Activated T-cell treated with anti-CD3 and anti-CD28 coated beads, Interleukin-2, amount 50 U/mL, for 24 hours (primary cell): ENCODE measurements at regions not wholly inside any gene's neighbourhood (a gene's known extent, or its start where the extent isn't known, plus 50 kb on each side); places are given as distances from the start of the nearest gene placed in this dataset.
"Not testable (repeated sequence)": the region's sequence is repeated elsewhere in the genome, so short reads cannot be mapped to it uniquely, and the experiment has no call there.

Source experiments
- DNase-seq: peaks from one replicate; pipeline ENCODE4 v3.0.0-alpha.2; 2020
- H3K27ac Mint-ChIP-seq: 2 replicates; pipeline ENCODE4 v1.8.0; 2020; ENCODE audit warnings: mild to moderate bottlenecking, mixed read lengths
- H3K27me3 Mint-ChIP-seq: 2 replicates; pipeline ENCODE4 v1.8.0; 2020; ENCODE audit warnings: mixed read lengths
- H3K36me3 Mint-ChIP-seq: 2 replicates; pipeline ENCODE4 v1.8.0; 2020; ENCODE audit warnings: low read depth, mixed read lengths
- H3K4me1 Mint-ChIP-seq: 2 replicates; pipeline ENCODE4 v1.8.0; 2020; ENCODE audit warnings: low read depth, mixed read lengths
- H3K4me3 Mint-ChIP-seq: 2 replicates; pipeline ENCODE4 v1.8.0; 2020; ENCODE audit warnings: mild to moderate bottlenecking, moderate library complexity, mixed read lengths
- H3K9me3 Mint-ChIP-seq: 2 replicates; pipeline ENCODE4 v1.8.0; 2020; ENCODE audit warnings: mixed read lengths

DNA sequence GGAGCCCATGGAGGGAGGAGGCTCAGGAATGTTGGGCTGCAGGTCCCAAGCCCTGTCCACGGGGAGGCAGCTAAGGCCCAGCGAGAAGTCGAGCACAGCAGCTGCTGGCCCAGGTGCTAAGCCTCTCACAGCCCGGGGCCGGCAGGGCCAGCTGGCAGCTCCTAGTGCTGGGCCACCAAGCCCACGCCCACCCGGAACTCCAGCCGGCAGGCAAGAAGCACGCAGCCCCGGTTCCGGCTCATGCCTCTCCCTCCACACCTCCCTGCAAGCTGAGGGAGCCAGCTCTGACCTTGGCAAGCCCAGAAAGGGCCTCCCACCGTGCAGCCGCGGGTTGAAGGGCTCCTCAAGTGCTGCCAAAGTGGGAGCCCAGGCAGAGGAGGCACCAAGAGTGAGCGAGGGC, 121.3 kb upstream of the HMX1 start:
- H3K4me1 Mint-ChIP-seq, H3K27me3 Mint-ChIP-seq, H3K9me3 Mint-ChIP-seq, H3K4me3 Mint-ChIP-seq, H3K27ac Mint-ChIP-seq, DNase-seq, H3K36me3 Mint-ChIP-seq: not testable (repeated sequence)

DNA sequence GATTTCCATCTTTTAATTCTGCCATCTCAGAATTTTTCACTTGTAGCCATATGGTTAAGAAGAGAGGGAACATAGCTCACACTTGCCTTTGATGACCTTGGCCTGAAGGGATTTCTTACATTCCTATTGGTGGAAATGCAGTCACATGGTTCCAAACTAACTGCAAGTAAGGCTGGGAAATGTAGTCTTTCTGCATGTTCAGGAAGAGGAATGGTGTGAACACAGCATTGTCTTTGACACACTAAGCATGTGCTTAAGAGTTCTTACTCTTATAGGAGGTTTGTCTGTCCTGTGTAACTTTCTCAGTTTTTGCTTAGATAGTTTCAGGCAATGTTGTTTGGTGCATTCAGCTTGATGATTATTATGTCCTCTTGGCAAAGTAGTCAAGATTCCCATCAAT, 119.8 kb upstream of the HMX1 start:
- not testable (repeated sequence) for H3K9me3 Mint-ChIP-seq, H3K36me3 Mint-ChIP-seq, H3K4me1 Mint-ChIP-seq, DNase-seq, H3K27ac Mint-ChIP-seq, H3K4me3 Mint-ChIP-seq, H3K27me3 Mint-ChIP-seq

DNA sequence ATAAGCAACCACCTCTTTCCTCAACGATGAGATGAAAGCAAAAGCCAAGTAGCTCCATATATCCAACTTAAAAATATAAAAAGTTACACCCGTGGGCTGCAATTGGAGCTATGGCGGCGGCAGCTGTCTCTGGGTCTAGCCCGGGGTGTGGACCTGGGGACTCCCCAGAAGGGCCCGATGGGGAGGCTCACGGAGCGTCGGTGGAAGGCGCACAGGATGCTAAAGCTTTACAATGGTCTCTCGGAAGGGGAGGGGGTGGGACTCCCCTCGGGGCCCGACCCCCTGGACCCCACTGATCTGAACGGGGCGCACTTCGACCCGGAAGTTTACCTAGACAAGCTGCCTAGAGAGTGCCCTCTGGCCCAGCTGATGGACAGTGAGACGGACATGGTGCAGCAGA, 118.7 kb upstream of the HMX1 start:
- H3K36me3 Mint-ChIP-seq, H3K9me3 Mint-ChIP-seq, H3K27ac Mint-ChIP-seq, H3K4me1 Mint-ChIP-seq, H3K27me3 Mint-ChIP-seq, DNase-seq, H3K4me3 Mint-ChIP-seq: not testable (repeated sequence)

DNA sequence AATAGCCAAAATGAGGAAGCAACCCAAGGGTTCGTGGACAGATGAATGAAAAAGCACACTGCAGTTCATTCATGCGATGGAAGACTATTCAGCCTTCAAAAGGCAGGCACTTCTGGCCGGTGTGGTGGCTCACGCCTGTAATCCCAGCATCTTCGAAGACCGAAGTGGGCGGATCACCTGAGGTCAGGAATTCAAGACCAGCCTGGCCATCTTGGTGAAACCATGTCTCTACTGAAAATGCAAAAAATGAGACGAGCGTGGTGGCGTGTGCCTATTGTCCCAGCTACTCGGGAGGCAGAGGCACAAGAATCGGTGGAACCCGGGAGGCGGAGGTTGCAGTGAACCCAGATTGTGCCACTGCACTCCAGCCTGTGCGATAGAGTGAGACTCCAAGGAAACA, 114.1 kb upstream of the HMX1 start:
- not testable (repeated sequence) for H3K27ac Mint-ChIP-seq, H3K4me1 Mint-ChIP-seq, H3K4me3 Mint-ChIP-seq, H3K27me3 Mint-ChIP-seq, H3K9me3 Mint-ChIP-seq, H3K36me3 Mint-ChIP-seq, DNase-seq

DNA sequence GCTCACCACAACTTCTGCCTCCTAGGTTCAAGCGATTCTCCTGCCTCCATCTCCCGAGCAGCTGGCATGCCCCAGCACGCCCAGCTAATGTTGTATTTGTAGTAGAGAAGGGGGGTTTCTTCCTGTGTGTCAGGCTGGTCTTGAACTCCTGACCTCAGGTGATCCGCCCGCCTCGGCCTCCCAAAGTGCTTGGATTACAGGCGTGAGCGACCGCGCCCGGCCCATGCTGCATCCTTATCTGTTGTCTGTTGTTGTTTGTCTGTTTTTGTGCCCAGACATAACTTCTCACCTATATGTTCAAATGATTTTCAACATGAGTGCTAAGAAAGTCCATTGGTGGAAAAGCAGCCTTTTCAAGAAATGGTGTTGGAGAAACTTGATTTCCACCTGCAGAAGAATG, 113.0 kb upstream of the HMX1 start:
- not testable (repeated sequence) for H3K4me3 Mint-ChIP-seq, DNase-seq, H3K36me3 Mint-ChIP-seq, H3K9me3 Mint-ChIP-seq, H3K27ac Mint-ChIP-seq, H3K27me3 Mint-ChIP-seq, H3K4me1 Mint-ChIP-seq

DNA sequence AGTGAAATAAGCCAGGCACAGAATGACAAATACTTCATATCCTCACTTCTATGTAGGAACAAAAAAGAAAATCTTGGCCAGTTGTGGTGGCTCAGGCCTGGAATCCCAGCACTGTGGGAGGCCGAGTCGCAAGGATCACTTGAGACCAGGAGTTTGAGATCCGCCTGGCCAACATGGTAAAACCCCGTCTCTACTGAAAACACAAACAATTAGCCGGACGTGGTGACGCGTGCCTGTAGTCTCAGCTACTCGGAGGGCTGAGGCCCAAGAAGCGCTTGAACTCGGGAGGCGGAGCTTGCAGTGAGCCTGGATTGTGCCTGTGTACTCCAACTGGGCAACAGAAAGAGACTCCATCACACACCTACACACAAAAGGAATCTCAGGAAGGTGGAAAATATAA, 112.3 kb upstream of the HMX1 start:
- H3K27ac Mint-ChIP-seq, DNase-seq: not testable (repeated sequence)

DNA sequence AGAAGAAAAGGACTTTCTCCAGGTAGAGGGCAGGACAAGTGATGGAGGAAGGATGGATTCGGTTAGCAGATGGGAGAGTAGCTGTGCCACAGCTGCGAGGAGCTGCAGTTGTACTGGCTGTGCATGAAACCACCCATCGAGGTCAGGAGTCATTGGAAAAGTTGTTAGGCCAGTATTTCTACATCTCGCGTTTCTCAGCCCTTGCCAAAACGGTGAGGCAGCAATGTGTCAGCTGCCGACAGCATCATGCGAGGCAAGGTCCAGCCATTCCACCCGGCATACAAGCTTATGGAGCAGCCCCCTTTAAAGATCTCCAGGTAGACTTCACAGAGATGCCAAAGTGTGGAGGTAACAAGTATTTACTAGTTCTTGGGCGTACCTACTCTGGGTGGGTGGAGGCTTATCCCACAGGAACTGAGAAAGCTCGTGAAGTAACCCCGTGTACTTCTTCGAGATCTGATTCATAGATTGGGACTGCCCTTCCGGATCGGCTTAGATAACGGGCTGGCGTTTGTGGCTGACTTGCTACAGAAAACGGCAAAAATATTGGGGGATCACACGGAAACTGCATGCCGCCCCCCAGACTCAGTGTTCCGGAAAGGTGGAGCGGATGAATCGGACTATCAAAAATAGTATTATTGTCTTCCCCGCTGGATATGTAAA, 105.0 kb upstream of the HMX1 start:
- not testable (repeated sequence) for H3K27me3 Mint-ChIP-seq, H3K4me1 Mint-ChIP-seq, H3K27ac Mint-ChIP-seq, H3K4me3 Mint-ChIP-seq, H3K36me3 Mint-ChIP-seq, DNase-seq, H3K9me3 Mint-ChIP-seq

More for the DNA sequence above, 112.3 kb upstream of the HMX1 start:
- H3K9me3 Mint-ChIP-seq, H3K27me3 Mint-ChIP-seq, H3K4me1 Mint-ChIP-seq, H3K4me3 Mint-ChIP-seq, H3K36me3 Mint-ChIP-seq: not testable (repeated sequence)

DNA sequence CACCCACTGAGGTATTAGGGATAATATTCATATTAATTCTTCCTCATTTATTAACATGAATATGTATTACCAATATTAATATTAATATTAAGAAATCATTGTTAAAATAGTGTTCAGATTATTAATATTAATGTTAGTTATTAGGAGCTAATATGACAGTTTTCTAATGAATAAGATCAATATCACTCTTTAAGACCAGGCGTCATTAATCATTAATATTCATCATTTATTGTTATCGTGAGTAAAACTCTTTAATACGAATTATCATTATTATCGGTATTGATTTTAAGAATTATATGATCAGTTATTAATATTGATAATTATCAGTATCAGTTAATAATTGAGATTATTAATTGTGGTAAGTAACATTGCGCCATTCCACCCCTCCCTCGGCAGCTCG, 101.0 kb upstream of the HMX1 start:
- not testable (repeated sequence) for H3K9me3 Mint-ChIP-seq, DNase-seq, H3K4me3 Mint-ChIP-seq, H3K27ac Mint-ChIP-seq, H3K4me1 Mint-ChIP-seq, H3K36me3 Mint-ChIP-seq, H3K27me3 Mint-ChIP-seq

DNA sequence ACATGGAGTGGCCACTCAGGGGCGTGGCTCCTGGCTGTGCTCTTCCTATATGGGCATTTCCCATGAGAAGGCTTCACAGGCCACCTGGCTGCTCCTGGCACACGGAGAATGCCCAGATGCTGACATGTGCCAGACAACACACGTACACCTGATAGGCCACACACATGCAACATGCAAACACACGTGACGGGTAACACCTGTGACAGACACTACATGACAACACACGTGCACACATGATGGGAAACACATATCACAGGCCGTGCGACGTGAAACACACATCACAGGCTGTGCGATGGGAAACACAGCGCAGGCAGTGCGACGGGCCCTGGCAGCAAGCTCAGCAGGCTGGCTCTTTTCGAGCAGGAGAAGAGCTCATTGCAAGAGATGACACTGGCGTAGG, 94.3 kb upstream of the HMX1 start:
- H3K4me1 Mint-ChIP-seq, H3K36me3 Mint-ChIP-seq, H3K9me3 Mint-ChIP-seq, H3K4me3 Mint-ChIP-seq, DNase-seq, H3K27ac Mint-ChIP-seq: not testable (repeated sequence)
- peaks cover 17% of the 10 kb centered on the region for H3K27me3 Mint-ChIP-seq

DNA sequence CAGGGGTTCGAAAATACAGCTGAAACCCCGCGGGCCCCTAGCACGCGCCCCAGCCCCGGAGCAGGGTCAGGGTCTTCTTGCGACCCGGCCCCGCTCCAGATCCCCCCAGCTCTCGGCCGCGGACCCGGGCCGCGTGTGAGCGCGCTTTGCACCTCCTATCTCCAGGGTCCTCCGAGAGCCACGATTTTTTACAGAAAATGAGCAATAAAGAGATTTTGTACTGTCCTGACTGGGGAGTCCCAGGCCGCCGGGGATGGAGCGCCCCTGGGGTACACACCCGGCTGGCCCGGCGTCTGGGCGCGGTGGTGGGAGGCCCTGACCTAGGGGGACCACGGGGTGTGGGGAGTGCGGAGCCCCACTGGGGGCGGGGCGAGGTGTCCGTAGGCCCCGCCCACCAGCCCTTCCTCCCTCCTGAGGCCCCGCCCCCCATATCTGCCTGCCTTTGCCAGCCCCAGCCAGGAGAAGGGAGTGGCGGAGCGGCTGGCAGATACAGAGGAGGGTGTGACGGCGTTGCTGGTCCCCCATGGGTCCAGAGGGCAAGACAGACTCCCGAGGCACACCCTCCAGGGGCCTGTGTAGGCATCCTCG, 92.7 kb upstream of the HMX1 start:
- H3K4me1 Mint-ChIP-seq, H3K9me3 Mint-ChIP-seq, H3K4me3 Mint-ChIP-seq, H3K36me3 Mint-ChIP-seq, H3K27ac Mint-ChIP-seq, DNase-seq: not testable (repeated sequence)
- peaks cover 24% of the 10 kb centered on the region for H3K27me3 Mint-ChIP-seq

DNA sequence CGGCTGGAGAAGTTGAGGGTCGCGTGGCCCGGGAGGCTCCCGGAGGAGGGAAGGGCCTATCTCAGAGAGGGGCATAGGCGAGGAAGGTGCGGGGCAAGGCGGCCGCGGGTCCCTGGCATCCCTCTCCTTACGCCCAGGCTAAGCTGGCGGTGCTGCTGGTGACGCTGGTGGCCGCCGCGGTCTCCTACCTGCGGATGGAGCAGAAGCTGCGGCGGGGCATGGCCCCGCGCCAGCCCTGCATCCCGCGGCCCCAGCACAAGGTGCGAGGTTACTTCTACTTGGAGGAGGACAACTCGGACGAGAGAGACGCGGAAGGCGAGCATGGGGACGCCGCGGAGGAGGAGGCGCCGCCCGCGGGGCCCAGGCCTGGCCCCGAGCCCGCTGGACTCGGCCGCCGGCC, 91.9 kb upstream of the HMX1 start:
- not testable (repeated sequence) for H3K36me3 Mint-ChIP-seq, H3K4me3 Mint-ChIP-seq, H3K9me3 Mint-ChIP-seq, H3K4me1 Mint-ChIP-seq, DNase-seq, H3K27ac Mint-ChIP-seq
- peaks cover 28% of the 10 kb centered on the region for H3K27me3 Mint-ChIP-seq

DNA sequence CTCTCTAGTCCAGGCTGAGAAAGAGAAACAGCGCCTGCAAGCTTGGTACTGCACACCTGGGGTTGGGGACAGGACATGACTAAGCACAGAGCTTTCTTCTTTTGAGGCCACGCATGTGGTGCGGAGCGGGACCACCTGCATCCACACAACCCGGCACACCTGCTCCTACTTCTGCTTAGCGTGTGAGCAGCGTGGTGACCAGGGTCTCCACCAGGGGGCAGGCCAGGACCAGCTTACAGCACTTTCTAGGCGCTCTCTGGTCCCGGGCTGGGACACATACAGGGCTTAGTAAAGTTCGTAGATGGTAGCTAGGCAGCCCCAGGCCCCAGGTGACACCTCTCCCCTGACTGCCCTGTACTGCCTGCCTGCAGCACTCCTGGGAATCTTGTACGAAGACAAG, 89.7 kb upstream of the HMX1 start:
- not testable (repeated sequence) for H3K9me3 Mint-ChIP-seq, H3K27ac Mint-ChIP-seq, H3K4me1 Mint-ChIP-seq, H3K36me3 Mint-ChIP-seq, H3K4me3 Mint-ChIP-seq
- DNase-seq, result peak; percentile 62
- H3K27me3 Mint-ChIP-seq, result peaks cover 32% of the 10 kb centered on the region

DNA sequence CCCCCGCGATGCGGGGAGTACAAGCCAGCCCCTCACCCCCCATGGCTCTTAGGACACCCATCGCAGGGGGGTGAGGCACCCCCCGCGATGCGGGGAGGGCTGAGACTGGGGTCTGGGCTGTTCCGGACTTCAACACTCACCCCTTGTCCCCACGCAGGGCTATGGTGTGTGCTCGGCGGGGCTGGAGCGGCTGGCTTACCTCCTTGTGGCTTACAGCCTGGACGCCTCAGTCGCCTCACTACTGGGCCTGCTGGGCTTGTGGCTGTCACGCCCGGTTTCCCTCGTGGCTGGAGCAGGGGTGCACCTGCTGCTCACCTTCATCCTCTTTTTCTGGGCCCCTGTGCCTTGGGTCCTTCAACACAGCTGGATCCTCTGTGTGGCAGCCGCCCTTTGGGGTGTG, 87.8 kb upstream of the HMX1 start:
- H3K9me3 Mint-ChIP-seq, H3K4me1 Mint-ChIP-seq, H3K27ac Mint-ChIP-seq, H3K36me3 Mint-ChIP-seq, DNase-seq, H3K4me3 Mint-ChIP-seq: not testable (repeated sequence)
- peaks cover 27% of the 10 kb centered on the region for H3K27me3 Mint-ChIP-seq

DNA sequence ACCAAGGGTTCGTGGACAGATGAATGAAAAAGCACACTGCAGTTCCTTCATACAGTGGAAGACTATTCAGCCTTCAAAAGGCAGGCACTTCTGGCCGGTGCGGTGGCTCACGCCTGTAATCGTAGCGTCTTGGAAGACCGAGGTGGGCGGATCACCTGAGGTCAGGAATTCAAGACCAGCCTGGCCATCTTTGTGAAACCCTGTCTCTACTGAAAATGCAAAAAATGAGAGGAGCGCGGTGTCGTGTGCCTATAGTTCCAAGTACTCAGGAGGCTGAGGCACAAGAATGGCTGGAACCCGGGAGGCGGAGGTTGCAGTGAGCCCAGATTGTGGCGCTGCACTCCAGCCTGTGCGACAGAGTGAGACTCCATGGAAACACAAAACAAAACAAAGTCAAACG, 82.4 kb upstream of the HMX1 start:
- not testable (repeated sequence) for H3K4me1 Mint-ChIP-seq, H3K36me3 Mint-ChIP-seq, H3K27ac Mint-ChIP-seq, H3K9me3 Mint-ChIP-seq, H3K4me3 Mint-ChIP-seq, DNase-seq
- peaks cover 11% of the 10 kb centered on the region for H3K27me3 Mint-ChIP-seq

DNA sequence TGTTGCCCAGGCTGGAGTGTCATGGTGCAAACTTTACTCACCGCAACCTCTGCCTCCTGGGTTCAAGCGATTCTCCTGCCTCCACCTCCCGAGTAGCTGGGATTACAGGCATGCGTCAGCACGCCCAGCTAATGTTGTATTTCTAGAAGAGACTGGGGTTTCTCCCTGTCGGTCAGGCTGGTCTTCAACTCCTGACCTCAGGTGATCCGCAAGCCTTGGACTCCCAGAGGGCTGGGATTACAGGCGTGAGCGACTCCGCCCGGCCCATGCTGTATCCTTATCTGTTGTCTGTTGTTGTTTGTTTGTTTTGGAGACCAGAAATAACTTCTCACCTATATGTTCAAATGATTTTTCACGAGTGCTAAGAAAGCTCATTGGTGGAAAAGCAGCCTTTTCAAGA, 81.2 kb upstream of the HMX1 start:
- H3K36me3 Mint-ChIP-seq, H3K4me1 Mint-ChIP-seq: not testable (repeated sequence)

DNA sequence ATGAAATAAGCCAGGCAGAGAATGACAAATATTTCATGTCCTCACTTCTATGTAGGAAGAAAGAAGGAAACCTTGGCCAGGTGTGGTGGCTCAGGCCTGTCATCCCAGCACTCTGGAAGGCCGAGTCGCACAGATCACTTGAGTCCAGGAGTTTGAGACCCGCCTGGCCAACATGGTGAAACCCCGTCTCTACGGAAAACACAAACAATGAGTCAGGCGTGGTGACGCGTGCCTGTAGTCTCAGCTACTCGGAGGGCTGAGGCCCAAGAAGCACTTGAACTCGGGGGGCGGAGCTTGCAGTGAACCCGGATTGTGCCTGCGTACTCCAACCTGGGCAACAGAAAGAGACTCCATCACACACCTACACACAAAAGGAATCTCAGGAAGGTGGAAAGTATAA, 80.5 kb upstream of the HMX1 start:
- not testable (repeated sequence) for H3K9me3 Mint-ChIP-seq, H3K27ac Mint-ChIP-seq, H3K4me3 Mint-ChIP-seq, H3K36me3 Mint-ChIP-seq, H3K27me3 Mint-ChIP-seq, H3K4me1 Mint-ChIP-seq, DNase-seq

More for the DNA sequence above, 81.2 kb upstream of the HMX1 start:
- H3K4me3 Mint-ChIP-seq, H3K27ac Mint-ChIP-seq, H3K9me3 Mint-ChIP-seq, H3K27me3 Mint-ChIP-seq, DNase-seq: not testable (repeated sequence)
